ENCODE measurements at regions not wholly inside any gene's neighbourhood (a gene's known extent, or its start where the extent isn't known, plus 50 kb on each side); places are given as distances from the start of the nearest gene placed in this dataset.

GRCh38 chr14:101005447-101005846, 101.9 kb upstream of the RTL1 start:
- no peak for TF ChIP-seq CTCF (conservative IDR thresholded peaks at IDR 0.05)
- TF ChIP-seq ZFX (IDR thresholded peaks at IDR 0.05), result no peak
